Neuronal stem cell (in vitro differentiated cells): ENCODE measurements at regions not wholly inside any gene's neighbourhood (a gene's known extent, or its start where the extent isn't known, plus 50 kb on each side); places are given as distances from the start of the nearest gene placed in this dataset.
"Not testable (repeated sequence)": the region's sequence is repeated elsewhere in the genome, so short reads cannot be mapped to it uniquely, and the experiment has no call there.

Experiments
- DNase-seq: peaks from one replicate; pipeline ENCODE4 v3.0.0-alpha.2; 2013; ENCODE audit warnings: low spot score
- H2AFZ ChIP-seq: one replicate; pipeline ENCODE4 v1.6.1; 2013; ENCODE audit warnings: mild to moderate bottlenecking, low read length, inconsistent platforms
- H2AK5ac ChIP-seq: 2 replicates; pipeline ENCODE4 v1.6.1; 2013; ENCODE audit warnings: low read depth, mild to moderate bottlenecking, inconsistent platforms, low read length, moderate library complexity, mixed read lengths
- H2BK120ac ChIP-seq: 2 replicates; pipeline ENCODE4 v1.6.1; 2013; ENCODE audit warnings: low read depth, mild to moderate bottlenecking, inconsistent platforms, low read length, moderate library complexity, mixed read lengths
- H2BK12ac ChIP-seq: one replicate; pipeline ENCODE4 v1.6.1; 2013; ENCODE audit warnings: low read length, inconsistent platforms
- H2BK15ac ChIP-seq: 2 replicates; pipeline ENCODE4 v1.6.1; 2013; ENCODE audit warnings: mild to moderate bottlenecking, low read length, inconsistent platforms, mixed read lengths
- H2BK5ac ChIP-seq: one replicate; pipeline ENCODE4 v1.6.1; 2013; ENCODE audit warnings: inconsistent platforms, mild to moderate bottlenecking, low read length, moderate library complexity
- H3K14ac ChIP-seq: one replicate; pipeline ENCODE4 v1.6.1; 2013; ENCODE audit warnings: low read length, inconsistent platforms
- H3K18ac ChIP-seq: 2 replicates; pipeline ENCODE4 v1.6.1; 2013; ENCODE audit warnings: low read length, inconsistent platforms
- H3K23ac ChIP-seq: 2 replicates; pipeline ENCODE4 v1.6.1; 2013; ENCODE audit warnings: low read depth, mild to moderate bottlenecking, mixed read lengths, low read length, inconsistent platforms; ENCODE audit not compliant: poor library complexity
- H3K27ac ChIP-seq: replicated peaks from 3 replicates; pipeline ENCODE4 v1.5.1; 2013; ENCODE audit warnings: low read length, inconsistent platforms
- H3K27me3 ChIP-seq, 3 experiments: 2 replicates each; pipeline ENCODE4 v1.6.1; 2013; ENCODE audit warnings: low read length in 3 of 3, mild to moderate bottlenecking in 2 of 3, inconsistent platforms in 1 of 3, low read depth in 1 of 3, mixed read lengths in 1 of 3, moderate library complexity in 1 of 3; ENCODE audit not compliant: control insufficient read depth in 3 of 3, insufficient read depth in 3 of 3
- H3K36me3 ChIP-seq, 2 donors: replicated peaks in 1 of 2; 2 replicates each; pipeline ENCODE4 v1.6.1; 2013; ENCODE audit warnings: low read length in 2 of 2; ENCODE audit not compliant: control insufficient read depth in 2 of 2, insufficient read depth in 2 of 2
- H3K4ac ChIP-seq: 2 replicates; pipeline ENCODE4 v1.6.1; 2013; ENCODE audit warnings: inconsistent platforms, mild to moderate bottlenecking, low read length, moderate library complexity
- H3K4me1 ChIP-seq, 2 donors: 1 replicate in 1 of 2; 2 replicates in 1 of 2; pipeline ENCODE4 v1.6.1; 2013; ENCODE audit warnings: low read length in 2 of 2, low read depth in 1 of 2; ENCODE audit not compliant: control insufficient read depth in 2 of 2, insufficient read depth in 1 of 2
- H3K4me2 ChIP-seq: one replicate; pipeline ENCODE4 v1.6.1; 2013; ENCODE audit warnings: mild to moderate bottlenecking, low read length, inconsistent platforms; ENCODE audit not compliant: insufficient read depth, poor library complexity, severe bottlenecking
- H3K4me3 ChIP-seq, 2 donors: 2 replicates each; pipeline ENCODE4 v1.5.1; 2013; ENCODE audit warnings: low read length in 2 of 2, mild to moderate bottlenecking in 2 of 2, inconsistent platforms in 1 of 2, moderate library complexity in 1 of 2
- H3K79me1 ChIP-seq: one replicate; pipeline ENCODE4 v1.6.1; 2013; ENCODE audit warnings: low read depth, mild to moderate bottlenecking, inconsistent platforms, low read length, moderate library complexity
- H3K9ac ChIP-seq: one replicate; pipeline ENCODE4 v1.6.1; 2013; ENCODE audit warnings: mild to moderate bottlenecking, low read depth, low read length, inconsistent platforms; ENCODE audit not compliant: poor library complexity
- H3K9me3 ChIP-seq, 2 donors: replicated peaks in 1 of 2; 2 replicates each; pipeline versions ENCODE3 to v1.6.1; 2013; ENCODE audit warnings: low read length in 2 of 2, mild to moderate bottlenecking in 2 of 2, inconsistent platforms in 1 of 2, low read depth in 1 of 2, mixed read lengths in 1 of 2, moderate library complexity in 1 of 2; ENCODE audit not compliant: control insufficient read depth in 2 of 2, insufficient read depth in 1 of 2
- H4K8ac ChIP-seq: one replicate; pipeline ENCODE4 v1.6.1; 2013; ENCODE audit warnings: low read depth, mild to moderate bottlenecking, inconsistent platforms, low read length, moderate library complexity
- H4K91ac ChIP-seq: one replicate; pipeline ENCODE4 v1.6.1; 2013; ENCODE audit warnings: low read length, low read depth, mild to moderate bottlenecking, inconsistent platforms; ENCODE audit not compliant: poor library complexity
- WGBS, 2 donors: extraction: QIAGEN DNeasy Blood & Tissue Kit; methylation state at CpG; one replicate each; pipeline ENCODE4 v1.1.7; 2013; ENCODE audit warnings: missing lambda C conversion rate in 2 of 2, mixed read lengths in 1 of 2; ENCODE audit not compliant: insufficient read length in 2 of 2, insufficient replicate concordance in 1 of 2; ENCODE audit errors: extremely low coverage in 2 of 2; 5-methylcytosine and 5-hydroxymethylcytosine counted together

- H3K4me2 ChIP-seq, H3K9me3 ChIP-seq, H4K91ac ChIP-seq, H3K27me3 ChIP-seq, H3K23ac ChIP-seq, H2AFZ ChIP-seq, H2AK5ac ChIP-seq, H3K4ac ChIP-seq, H3K14ac ChIP-seq, H2BK120ac ChIP-seq, H3K9ac ChIP-seq, H2BK12ac ChIP-seq, H4K8ac ChIP-seq, H3K36me3 ChIP-seq, H3K18ac ChIP-seq, H2BK15ac ChIP-seq, H3K4me1 ChIP-seq, H3K79me1 ChIP-seq, H3K4me3 ChIP-seq, H2BK5ac ChIP-seq, DNase-seq, H3K27ac ChIP-seq: not testable (repeated sequence)
- no CpG with 5 or more reads among the region's 5 CpGs for WGBS, 2 donors
Measured at GRCh38 chr5:157945822-157946221, 86.9 kb upstream of the CLINT1 start.

- Histone ChIP-seq H3K36me3 (no peaks in the 10 kb centered on the region), H3K18ac (no peak overlapping the region), H3K4me3 (no peak overlapping the region), H3K9ac (no peak overlapping the region), H2BK5ac (no peak overlapping the region), H4K91ac (no peak overlapping the region), H2AFZ (no peak overlapping the region), H3K27me3 (peaks cover 0 to 8% (median 0%) of the 10 kb centered on the region in 3 experiments), H2BK12ac (no peak overlapping the region), H3K23ac (no peak overlapping the region), H2BK15ac (no peak overlapping the region), H3K27ac (no peak overlapping the region), H3K4me1 (peaks cover 2% of the 10 kb centered on the region in 2 donors), H3K4ac (no peak overlapping the region), H2BK120ac (no peak overlapping the region), H3K79me1 (no peaks in the 10 kb centered on the region), H3K9me3 (no peaks in the 10 kb centered on the region), H3K4me2 (no peak overlapping the region), H3K14ac (no peak overlapping the region), H4K8ac (no peak overlapping the region), H2AK5ac (no peak overlapping the region)
- DNase-seq, result no peak
- WGBS, 2 donors, result no CpG with 5 or more reads among the region's 6 CpGs
Measured at GRCh38 chr5:157944938-157945337, 86.0 kb upstream of the CLINT1 start.

- H3K14ac ChIP-seq, result no peak overlapping the region
- no peak overlapping the region for H2BK120ac ChIP-seq
- H3K27me3 ChIP-seq, result peaks cover 0 to 8% (median 0%) of the 10 kb centered on the region in 3 experiments
- H3K4me3 ChIP-seq, result no peak overlapping the region
- H3K9ac ChIP-seq, result no peak overlapping the region
- H3K79me1 ChIP-seq, result no peaks in the 10 kb centered on the region
- DNase-seq, result no peak
- no peak overlapping the region for H2AFZ ChIP-seq
- no peak overlapping the region for H3K27ac ChIP-seq
- H2AK5ac ChIP-seq, result no peak overlapping the region
- no peak overlapping the region for H3K18ac ChIP-seq
- H2BK12ac ChIP-seq, result no peak overlapping the region
- no peak overlapping the region for H2BK5ac ChIP-seq
- H4K91ac ChIP-seq, result no peak overlapping the region
- H3K36me3 ChIP-seq, result no peaks in the 10 kb centered on the region
- no peak overlapping the region for H3K23ac ChIP-seq
- no peak overlapping the region for H4K8ac ChIP-seq
- H2BK15ac ChIP-seq, result no peak overlapping the region
- H3K4me2 ChIP-seq, result no peak overlapping the region
- H3K4ac ChIP-seq, result no peak overlapping the region
- H3K4me1 ChIP-seq, result peaks cover 2% of the 10 kb centered on the region in 2 donors
- H3K9me3 ChIP-seq, result no peaks in the 10 kb centered on the region
- no CpG with 5 or more reads among the region's 6 CpGs for WGBS, 2 donors
Measured at GRCh38 chr5:157944077-157944633, 85.2 kb upstream of the CLINT1 start.

- H2AFZ ChIP-seq, result no peak overlapping the region
- no peak overlapping the region for H3K14ac ChIP-seq
- H3K36me3 ChIP-seq, result no peaks in the 10 kb centered on the region
- H3K27ac ChIP-seq, result no peak overlapping the region
- no peak overlapping the region for H2BK5ac ChIP-seq
- H3K4ac ChIP-seq, result no peak overlapping the region
- no peak overlapping the region for H2BK12ac ChIP-seq
- peaks cover 0 to 8% (median 0%) of the 10 kb centered on the region in 3 experiments for H3K27me3 ChIP-seq
- no peaks in the 10 kb centered on the region for H3K9me3 ChIP-seq
- H2BK120ac ChIP-seq, result no peak overlapping the region
- no peak overlapping the region for H3K23ac ChIP-seq
- no peak overlapping the region for H2AK5ac ChIP-seq
- no peak overlapping the region for H3K18ac ChIP-seq
- no peak for DNase-seq
- H4K8ac ChIP-seq, result no peak overlapping the region
- H3K79me1 ChIP-seq, result no peaks in the 10 kb centered on the region
- H2BK15ac ChIP-seq, result no peak overlapping the region
- no CpG with 5 or more reads among the region's 1 CpG for WGBS, 2 donors
- H4K91ac ChIP-seq, result no peak overlapping the region
- H3K4me3 ChIP-seq, result no peak overlapping the region
- no peak overlapping the region for H3K9ac ChIP-seq
- no peaks in the 10 kb centered on the region for H3K4me1 ChIP-seq
- no peak overlapping the region for H3K4me2 ChIP-seq
Measured at GRCh38 chr5:157942595-157942994, 83.7 kb upstream of the CLINT1 start.
